Stimulated activated memory B cell treated with anti-CD40 and anti-IgM and Interleukin-4, amounts not matched to agents 10 μg/mL and 1 μg/mL and 100 μg/mL, for 72 hours (primary cell): ENCODE measurements at regions not wholly inside any gene's neighbourhood (a gene's known extent, or its start where the extent isn't known, plus 50 kb on each side); places are given as distances from the start of the nearest gene placed in this dataset.
"Not testable (repeated sequence)": the region's sequence is repeated elsewhere in the genome, so short reads cannot be mapped to it uniquely, and the experiment has no call there.

Experiments
- ATAC-seq: fragments of 150-1000 bp; cut with Tn5 transposase; 2 replicates; pipeline ENCODE4 v1.10.0; 2021
- H3K27ac Mint-ChIP-seq: one replicate; pipeline ENCODE4 v1.8.0; 2022; ENCODE audit warnings: mild to moderate bottlenecking, mixed read lengths
- H3K27me3 Mint-ChIP-seq: one replicate; pipeline ENCODE4 v1.8.0; 2022; ENCODE audit warnings: mixed read lengths
- H3K36me3 Mint-ChIP-seq: one replicate; pipeline ENCODE4 v1.8.0; 2022; ENCODE audit warnings: mixed read lengths
- H3K4me1 Mint-ChIP-seq: one replicate; pipeline ENCODE4 v1.8.0; 2022; ENCODE audit warnings: mixed read lengths
- H3K4me3 Mint-ChIP-seq: one replicate; pipeline ENCODE4 v1.8.0; 2022; ENCODE audit warnings: mild to moderate bottlenecking, moderate library complexity, mixed read lengths
- H3K9me3 Mint-ChIP-seq: one replicate; pipeline ENCODE4 v1.8.0; 2022; ENCODE audit warnings: mixed read lengths

- Mint-ChIP-seq H3K9me3 (no peaks in the 10 kb centered on the region), H3K27ac (no peak overlapping the region), H3K4me1 (no peaks in the 10 kb centered on the region), H3K36me3 (no peaks in the 10 kb centered on the region), H3K4me3 (no peak overlapping the region), H3K27me3 (peaks cover 11% of the 10 kb centered on the region)
- ATAC-seq = no peak
Measured at GRCh38 chr16:75865736-75866135, 139.4 kb upstream of the CPHXL start.

GRCh38 chr16:75868636-75869632 is 142.6 kb upstream of the CPHXL start:
- H3K4me1 Mint-ChIP-seq = no peaks in the 10 kb centered on the region
- no peaks in the 10 kb centered on the region for H3K9me3 Mint-ChIP-seq
- ATAC-seq = no peak

GRCh38 chr16:75881280-75881679 is 155.0 kb upstream of the CPHXL start:
- not testable (repeated sequence) for H3K27me3 Mint-ChIP-seq, H3K9me3 Mint-ChIP-seq, H3K4me1 Mint-ChIP-seq, H3K4me3 Mint-ChIP-seq, ATAC-seq, H3K27ac Mint-ChIP-seq, H3K36me3 Mint-ChIP-seq

More at GRCh38 chr16:75868636-75869632, 142.6 kb upstream of the CPHXL start:
- Mint-ChIP-seq H3K27me3 (peaks cover 11% of the 10 kb centered on the region), H3K27ac (no peak overlapping the region), H3K36me3 (no peaks in the 10 kb centered on the region), H3K4me3 (no peak overlapping the region)

- Mint-ChIP-seq H3K27ac (no peak overlapping the region), H3K4me1 (no peaks in the 10 kb centered on the region), H3K36me3 (no peaks in the 10 kb centered on the region), H3K27me3 (no peaks in the 10 kb centered on the region), H3K9me3 (no peaks in the 10 kb centered on the region), H3K4me3 (no peak overlapping the region)
- no peak for ATAC-seq
Measured at GRCh38 chr16:75899163-75899562, 172.9 kb upstream of the CPHXL start.

GRCh38 chr16:75908331-75909117 is 182.2 kb upstream of the CPHXL start:
- Mint-ChIP-seq H3K4me3 (no peak overlapping the region), H3K27ac (no peak overlapping the region), H3K4me1 (no peaks in the 10 kb centered on the region), H3K27me3 (peaks cover 9% of the 10 kb centered on the region), H3K36me3 (no peaks in the 10 kb centered on the region), H3K9me3 (no peaks in the 10 kb centered on the region)
- no peak for ATAC-seq

- Mint-ChIP-seq H3K27ac (no peak overlapping the region), H3K9me3 (no peaks in the 10 kb centered on the region), H3K36me3 (no peaks in the 10 kb centered on the region), H3K4me3 (no peak overlapping the region), H3K27me3 (peaks cover 9% of the 10 kb centered on the region), H3K4me1 (no peaks in the 10 kb centered on the region)
- ATAC-seq = no peak
Measured at GRCh38 chr16:75909746-75910145, 183.5 kb upstream of the CPHXL start.

- no peaks in the 10 kb centered on the region for H3K4me1 Mint-ChIP-seq
- no peaks in the 10 kb centered on the region for H3K36me3 Mint-ChIP-seq
- no peaks in the 10 kb centered on the region for H3K9me3 Mint-ChIP-seq
- no peak for ATAC-seq
- no peaks in the 10 kb centered on the region for H3K27me3 Mint-ChIP-seq
- no peak overlapping the region for H3K4me3 Mint-ChIP-seq
- H3K27ac Mint-ChIP-seq = no peak overlapping the region
Measured at GRCh38 chr16:75911896-75912295, 185.6 kb upstream of the CPHXL start.

GRCh38 chr16:75913958-75914357 is 187.7 kb upstream of the CPHXL start:
- Mint-ChIP-seq H3K27me3 (no peaks in the 10 kb centered on the region), H3K27ac (no peak overlapping the region), H3K36me3 (no peaks in the 10 kb centered on the region), H3K4me3 (no peak overlapping the region), H3K4me1 (no peaks in the 10 kb centered on the region), H3K9me3 (peaks cover 2% of the 10 kb centered on the region)
- no peak for ATAC-seq

- peaks cover 2% of the 10 kb centered on the region for H3K9me3 Mint-ChIP-seq
- H3K36me3 Mint-ChIP-seq = no peaks in the 10 kb centered on the region
- H3K27ac Mint-ChIP-seq = no peak overlapping the region
- no peak for ATAC-seq
- H3K4me1 Mint-ChIP-seq = no peaks in the 10 kb centered on the region
- H3K27me3 Mint-ChIP-seq = no peaks in the 10 kb centered on the region
- no peak overlapping the region for H3K4me3 Mint-ChIP-seq
Measured at GRCh38 chr16:75916451-75916850, 190.2 kb upstream of the CPHXL start.

- Mint-ChIP-seq H3K4me1 (no peaks in the 10 kb centered on the region), H3K4me3 (no peak overlapping the region), H3K36me3 (no peaks in the 10 kb centered on the region), H3K27ac (no peak overlapping the region), H3K9me3 (peaks cover 2% of the 10 kb centered on the region), H3K27me3 (no peaks in the 10 kb centered on the region)
- ATAC-seq = no peak
Measured at GRCh38 chr16:75918109-75918508, 191.8 kb upstream of the CPHXL start.

- no peak overlapping the region for H3K4me3 Mint-ChIP-seq
- H3K36me3 Mint-ChIP-seq = no peaks in the 10 kb centered on the region
- H3K4me1 Mint-ChIP-seq = no peaks in the 10 kb centered on the region
- H3K27ac Mint-ChIP-seq = no peak overlapping the region
- no peaks in the 10 kb centered on the region for H3K27me3 Mint-ChIP-seq
- ATAC-seq = no peak
- H3K9me3 Mint-ChIP-seq = peaks cover 2% of the 10 kb centered on the region
Measured at GRCh38 chr16:75919664-75920063, 193.4 kb upstream of the CPHXL start.

GRCh38 chr16:75921281-75921680 is 195.0 kb upstream of the CPHXL start:
- Mint-ChIP-seq H3K36me3 (no peaks in the 10 kb centered on the region), H3K27me3 (no peaks in the 10 kb centered on the region), H3K4me3 (no peak overlapping the region), H3K4me1 (no peaks in the 10 kb centered on the region), H3K9me3 (peaks cover 2% of the 10 kb centered on the region), H3K27ac (no peak overlapping the region)
- ATAC-seq = no peak

- Mint-ChIP-seq H3K9me3 (no peaks in the 10 kb centered on the region), H3K36me3 (no peaks in the 10 kb centered on the region), H3K4me1 (no peaks in the 10 kb centered on the region), H3K27me3 (no peaks in the 10 kb centered on the region), H3K27ac (no peak overlapping the region), H3K4me3 (no peak overlapping the region)
- ATAC-seq = no peak
Measured at GRCh38 chr16:75922250-75922649, 196.0 kb upstream of the CPHXL start.

GRCh38 chr16:75924397-75924796 is 198.1 kb upstream of the CPHXL start:
- H3K9me3 Mint-ChIP-seq = peaks cover 5% of the 10 kb centered on the region
- H3K36me3 Mint-ChIP-seq = no peaks in the 10 kb centered on the region
- ATAC-seq = no peak
- no peaks in the 10 kb centered on the region for H3K27me3 Mint-ChIP-seq
- H3K4me1 Mint-ChIP-seq = no peaks in the 10 kb centered on the region
- no peak overlapping the region for H3K4me3 Mint-ChIP-seq
- no peak overlapping the region for H3K27ac Mint-ChIP-seq

- H3K4me1 Mint-ChIP-seq = no peaks in the 10 kb centered on the region
- no peaks in the 10 kb centered on the region for H3K36me3 Mint-ChIP-seq
- peaks cover 12% of the 10 kb centered on the region for H3K9me3 Mint-ChIP-seq
- ATAC-seq = no peak
- H3K4me3 Mint-ChIP-seq = no peak overlapping the region
- H3K27me3 Mint-ChIP-seq = no peaks in the 10 kb centered on the region
- H3K27ac Mint-ChIP-seq = no peak overlapping the region
Measured at GRCh38 chr16:75927810-75928209, 201.5 kb upstream of the CPHXL start.

GRCh38 chr16:75928295-75928694 is 202.0 kb upstream of the CPHXL start:
- Mint-ChIP-seq H3K27me3 (no peaks in the 10 kb centered on the region), H3K9me3 (peaks cover 12% of the 10 kb centered on the region), H3K27ac (no peak overlapping the region), H3K4me1 (no peaks in the 10 kb centered on the region), H3K36me3 (no peaks in the 10 kb centered on the region), H3K4me3 (no peak overlapping the region)
- ATAC-seq = no peak
